AG04450 (cell line): ENCODE measurements at regions not wholly inside any gene's neighbourhood (a gene's known extent, or its start where the extent isn't known, plus 50 kb on each side); places are given as distances from the start of the nearest gene placed in this dataset.

Experiments
- CTCF ChIA-PET: fragments of 300-600, 350-600 bp; formaldehyde crosslinking; extraction: SDS; loops from one replicate; lab custom pipeline; 2022; ENCODE audit warnings: antibody characterized with exemption, inconsistent platforms; lab: Charles Lee
- POLR2A ChIA-PET: fragments of 350-600 bp; formaldehyde crosslinking; extraction: SDS; loops from one replicate; lab custom pipeline; 2021; ENCODE audit warnings: antibody characterized with exemption, inconsistent platforms; lab: Yijun Ruan, JAX
- DNase-seq: peaks from one replicate; pipeline ENCODE4 v3.0.0-alpha.2; 2011; ENCODE audit warnings: low read depth, low spot score
- H3K27ac ChIP-seq: one replicate; pipeline ENCODE4 v1.5.1; 2012; ENCODE audit warnings: low read depth, low read length, control low read depth
- H3K27me3 ChIP-seq: one replicate; pipeline ENCODE4 v1.6.0; 2012; ENCODE audit warnings: low read length; ENCODE audit not compliant: control insufficient read depth, insufficient read depth
- H3K4me3 ChIP-seq: 2 replicates; pipeline ENCODE4 v1.5.1; 2011; ENCODE audit warnings: mild to moderate bottlenecking, low read depth, low read length, control low read depth
- H3K9me3 ChIP-seq: 2 replicates; pipeline ENCODE4 v1.5.1; 2012; ENCODE audit warnings: low read length; ENCODE audit not compliant: control insufficient read depth, insufficient read depth
- TF ChIP-seq, protein P1 (sequence below): IDR thresholded peaks from 2 replicates; pipeline ENCODE4 v1.5.1; 2011; ENCODE audit warnings: low read depth, low read length, control low read depth, inconsistent platforms

DNA sequence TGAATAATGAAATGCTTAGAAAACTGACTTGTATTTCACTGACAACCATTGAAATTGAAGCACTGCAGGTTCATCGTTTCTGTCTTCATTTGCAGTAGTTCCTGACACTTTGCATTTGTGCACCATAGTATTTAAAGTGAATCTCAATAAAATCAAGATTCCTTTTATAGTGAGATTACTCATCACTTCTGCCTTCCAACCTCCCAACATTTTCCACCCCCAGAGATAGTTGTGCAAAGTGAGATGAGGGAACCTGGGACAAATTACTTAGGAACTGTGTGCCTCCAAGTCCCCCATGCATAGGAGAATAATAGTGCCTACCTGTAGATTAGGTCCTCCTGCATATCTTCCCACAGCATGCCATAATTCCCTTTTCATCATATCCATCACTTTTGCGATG is 114.9 kb upstream of the DPT start:
- Histone ChIP-seq H3K4me3 (no peak overlapping the region), H3K9me3 (no peaks in the 10 kb centered on the region), H3K27ac (no peak overlapping the region), H3K27me3 (no peaks in the 10 kb centered on the region)
- POLR2A ChIA-PET, result no interaction called here
- TF ChIP-seq, protein P1, sequence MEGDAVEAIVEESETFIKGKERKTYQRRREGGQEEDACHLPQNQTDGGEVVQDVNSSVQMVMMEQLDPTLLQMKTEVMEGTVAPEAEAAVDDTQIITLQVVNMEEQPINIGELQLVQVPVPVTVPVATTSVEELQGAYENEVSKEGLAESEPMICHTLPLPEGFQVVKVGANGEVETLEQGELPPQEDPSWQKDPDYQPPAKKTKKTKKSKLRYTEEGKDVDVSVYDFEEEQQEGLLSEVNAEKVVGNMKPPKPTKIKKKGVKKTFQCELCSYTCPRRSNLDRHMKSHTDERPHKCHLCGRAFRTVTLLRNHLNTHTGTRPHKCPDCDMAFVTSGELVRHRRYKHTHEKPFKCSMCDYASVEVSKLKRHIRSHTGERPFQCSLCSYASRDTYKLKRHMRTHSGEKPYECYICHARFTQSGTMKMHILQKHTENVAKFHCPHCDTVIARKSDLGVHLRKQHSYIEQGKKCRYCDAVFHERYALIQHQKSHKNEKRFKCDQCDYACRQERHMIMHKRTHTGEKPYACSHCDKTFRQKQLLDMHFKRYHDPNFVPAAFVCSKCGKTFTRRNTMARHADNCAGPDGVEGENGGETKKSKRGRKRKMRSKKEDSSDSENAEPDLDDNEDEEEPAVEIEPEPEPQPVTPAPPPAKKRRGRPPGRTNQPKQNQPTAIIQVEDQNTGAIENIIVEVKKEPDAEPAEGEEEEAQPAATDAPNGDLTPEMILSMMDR, result no peak
- CTCF ChIA-PET, result no interaction called here
- no peak for DNase-seq

DNA sequence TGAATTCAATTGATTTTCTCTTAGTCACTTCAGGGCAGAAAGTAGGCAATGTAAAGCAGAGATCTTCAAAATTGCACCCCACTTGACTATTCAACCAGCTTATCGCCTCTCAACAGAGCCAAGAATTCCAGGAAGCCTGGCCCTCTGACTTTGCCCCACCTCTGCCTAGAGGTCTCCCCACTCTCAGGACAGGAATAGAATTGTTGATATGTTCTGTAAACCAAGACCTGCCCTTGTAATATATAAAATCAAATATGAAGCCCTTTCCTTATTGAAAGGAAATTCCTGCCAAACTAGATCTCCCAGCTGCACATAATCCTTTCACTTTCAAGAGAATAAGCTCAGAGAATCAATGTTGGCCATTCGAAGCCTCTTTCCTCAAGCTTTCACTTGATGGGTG is 116.1 kb upstream of the DPT start:
- Histone ChIP-seq H3K4me3 (no peak overlapping the region), H3K9me3 (no peaks in the 10 kb centered on the region), H3K27me3 (no peaks in the 10 kb centered on the region), H3K27ac (no peak overlapping the region)
- CTCF ChIA-PET, result interaction anchor here (1.4 kb wide), 1 partner anchor 503 kb away, joined by 5 read pairs; no protein-coding TSS in a partner anchor
- POLR2A ChIA-PET, result no interaction called here
- TF ChIP-seq, protein P1, result no peak
- DNase-seq, result no peak

DNA sequence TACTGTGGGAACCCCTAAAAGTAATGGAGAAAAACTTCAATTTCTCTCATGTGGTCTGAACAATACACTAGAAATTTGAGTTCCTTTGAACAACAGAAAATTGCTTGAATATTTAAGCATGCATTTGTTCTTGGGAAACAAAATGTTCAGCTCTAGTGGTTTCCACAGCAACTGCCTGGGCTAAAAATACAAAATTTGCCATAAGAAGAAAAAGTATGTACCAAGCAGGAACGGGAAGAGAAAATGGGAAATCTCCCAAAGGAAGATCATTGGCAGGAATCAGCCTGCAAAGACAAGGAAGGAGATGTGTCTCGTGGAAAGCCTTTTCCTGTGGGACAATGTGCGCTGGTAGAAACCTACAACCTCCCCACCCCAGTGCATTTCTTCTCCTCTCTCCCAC is 119.0 kb upstream of the DPT start:
- CTCF ChIA-PET, result no interaction called here
- Histone ChIP-seq H3K4me3 (no peak overlapping the region), H3K27ac (no peak overlapping the region), H3K9me3 (no peaks in the 10 kb centered on the region), H3K27me3 (no peaks in the 10 kb centered on the region)
- POLR2A ChIA-PET, result no interaction called here
- TF ChIP-seq, protein P1, result no peak
- DNase-seq, result no peak

DNA sequence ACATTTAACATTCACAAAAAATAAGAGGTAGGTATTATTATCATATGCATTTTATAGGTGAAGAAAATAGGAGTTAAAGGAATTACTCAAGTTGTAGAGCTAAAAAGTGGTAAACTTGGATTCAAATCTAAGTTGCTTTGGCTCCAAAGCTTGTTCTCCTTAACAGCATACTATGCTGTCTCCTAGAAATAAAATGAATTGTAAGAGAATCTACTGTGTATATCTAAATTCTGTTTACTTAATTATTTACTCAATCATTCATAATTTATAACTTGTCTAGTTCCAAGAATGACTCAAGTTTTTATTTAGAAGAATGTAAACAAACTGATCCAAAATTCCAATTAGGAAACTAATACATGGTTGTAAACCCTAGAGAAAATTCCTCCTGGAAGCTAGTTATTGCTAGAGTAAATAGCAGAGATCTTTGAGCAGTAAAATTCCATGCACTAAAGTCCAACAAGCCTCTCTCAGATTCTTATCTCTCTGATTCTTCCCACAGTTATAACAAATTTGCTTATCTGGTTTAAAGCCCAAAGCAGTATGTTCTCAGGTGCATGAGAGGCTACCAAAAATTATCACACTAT is 132.5 kb upstream of the DPT start:
- TF ChIP-seq, protein P1, result no peak
- no peak overlapping the region for H3K27ac ChIP-seq
- H3K9me3 ChIP-seq, result no peaks in the 10 kb centered on the region
- no peaks in the 10 kb centered on the region for H3K27me3 ChIP-seq
- DNase-seq, result no peak
- H3K4me3 ChIP-seq, result no peak overlapping the region
- ChIA-PET CTCF (interaction anchor here (0.6 kb wide), 1 partner anchor 501 kb away, joined by 3 read pairs; no protein-coding TSS in a partner anchor), POLR2A (no interaction called here)

DNA sequence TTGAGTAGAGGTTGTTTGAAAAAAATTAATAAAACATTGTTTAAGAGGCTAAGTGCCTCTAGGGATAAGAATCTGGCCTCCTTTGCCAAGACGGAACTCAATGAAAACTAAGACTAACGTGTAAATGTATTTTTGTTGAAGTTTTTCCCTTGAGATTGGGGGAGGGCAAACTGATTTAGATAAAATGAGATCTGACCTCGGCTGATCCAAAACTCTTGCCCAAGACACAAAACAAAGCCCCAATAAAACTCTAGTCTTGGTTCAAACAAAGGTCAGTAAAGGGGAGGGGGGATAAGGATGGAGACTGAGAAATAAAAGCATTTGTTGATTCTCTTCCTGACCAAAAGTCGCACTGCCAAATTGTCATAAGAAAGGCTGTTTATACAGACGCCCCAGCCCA is 134.8 kb upstream of the DPT start:
- POLR2A ChIA-PET, result no interaction called here
- no peaks in the 10 kb centered on the region for H3K9me3 ChIP-seq
- CTCF ChIA-PET, result no interaction called here
- DNase-seq, result no peak
- no peak overlapping the region for H3K27ac ChIP-seq
- no peaks in the 10 kb centered on the region for H3K27me3 ChIP-seq
- TF ChIP-seq, protein P1, result no peak
- H3K4me3 ChIP-seq, result no peak overlapping the region
